ENCODE measurements at regions not wholly inside any gene's neighbourhood (a gene's known extent, or its start where the extent isn't known, plus 50 kb on each side); places are given as distances from the start of the nearest gene placed in this dataset.

DNA sequence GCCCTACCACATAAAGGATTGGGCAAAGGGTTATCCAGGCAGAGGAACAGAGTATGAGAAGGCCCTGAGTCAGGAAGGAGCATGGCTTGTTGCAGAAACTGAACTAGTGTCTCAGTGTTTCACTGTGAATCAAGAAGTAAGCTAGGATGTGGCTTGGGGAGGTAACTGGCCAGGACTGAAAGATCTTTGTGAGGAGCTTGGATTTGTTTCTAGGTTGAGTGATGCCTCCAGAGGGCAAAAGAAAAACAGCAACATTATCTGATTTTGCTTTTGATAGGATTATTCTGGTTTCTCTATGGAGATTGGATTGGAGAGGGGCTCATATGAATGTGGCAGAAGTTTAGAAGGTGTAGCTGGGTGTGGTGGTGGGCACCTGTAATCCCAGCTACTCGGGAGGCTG lies 137.9 kb upstream of the HDAC9 start:
- TF ChIP-seq, protein P1, sequence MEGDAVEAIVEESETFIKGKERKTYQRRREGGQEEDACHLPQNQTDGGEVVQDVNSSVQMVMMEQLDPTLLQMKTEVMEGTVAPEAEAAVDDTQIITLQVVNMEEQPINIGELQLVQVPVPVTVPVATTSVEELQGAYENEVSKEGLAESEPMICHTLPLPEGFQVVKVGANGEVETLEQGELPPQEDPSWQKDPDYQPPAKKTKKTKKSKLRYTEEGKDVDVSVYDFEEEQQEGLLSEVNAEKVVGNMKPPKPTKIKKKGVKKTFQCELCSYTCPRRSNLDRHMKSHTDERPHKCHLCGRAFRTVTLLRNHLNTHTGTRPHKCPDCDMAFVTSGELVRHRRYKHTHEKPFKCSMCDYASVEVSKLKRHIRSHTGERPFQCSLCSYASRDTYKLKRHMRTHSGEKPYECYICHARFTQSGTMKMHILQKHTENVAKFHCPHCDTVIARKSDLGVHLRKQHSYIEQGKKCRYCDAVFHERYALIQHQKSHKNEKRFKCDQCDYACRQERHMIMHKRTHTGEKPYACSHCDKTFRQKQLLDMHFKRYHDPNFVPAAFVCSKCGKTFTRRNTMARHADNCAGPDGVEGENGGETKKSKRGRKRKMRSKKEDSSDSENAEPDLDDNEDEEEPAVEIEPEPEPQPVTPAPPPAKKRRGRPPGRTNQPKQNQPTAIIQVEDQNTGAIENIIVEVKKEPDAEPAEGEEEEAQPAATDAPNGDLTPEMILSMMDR (IDR thresholded peaks at IDR 0.05) = no peak
- TF ChIP-seq POLR2A (IDR thresholded peaks at IDR 0.05) = no peak
- Histone ChIP-seq H3K4me1 (peaks cover 0 to 5% of the 10 kb centered on the region in 2 donors), H3K36me3 (no peaks in the 10 kb centered on the region), H3K4me3 (no peak overlapping the region), H3K27ac (no peak overlapping the region), H3K9me3 (no peaks in the 10 kb centered on the region), H3K27me3 (no peaks in the 10 kb centered on the region)
- no peak for DNase-seq
- intact Hi-C loops (cut with DNase I; ENCODE audit: low total_unique reads) = loop anchor here (10.0 kb wide), 1 partner anchor 307 kb away; no protein-coding TSS in a partner anchor

DNA sequence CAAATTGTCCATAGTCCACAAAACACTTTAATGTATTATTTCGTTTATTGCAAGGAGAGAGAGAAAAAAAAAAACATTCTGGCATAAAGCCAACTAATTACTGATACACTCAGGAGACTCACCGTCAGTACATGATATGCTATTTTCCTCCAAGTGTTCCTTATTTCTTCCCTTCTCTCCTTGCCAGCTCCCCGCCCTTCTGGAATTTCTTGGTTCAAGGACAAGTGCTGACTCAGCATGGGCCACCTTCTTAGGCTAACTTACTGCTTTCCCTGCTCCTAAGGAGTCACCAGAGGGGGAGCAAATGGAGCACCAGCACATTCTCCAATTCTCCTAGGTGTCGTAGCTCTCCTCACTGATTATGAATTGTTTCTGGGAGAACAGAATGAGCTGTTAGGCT lies 133.8 kb upstream of the HDAC9 start:
- Histone ChIP-seq H3K36me3 (no peaks in the 10 kb centered on the region), H3K4me3 (no peak overlapping the region), H3K9me3 (no peaks in the 10 kb centered on the region), H3K27me3 (no peaks in the 10 kb centered on the region), H3K27ac (no peak overlapping the region), H3K4me1 (no peaks in the 10 kb centered on the region)
- TF ChIP-seq, protein P1 (IDR thresholded peaks at IDR 0.05) = no peak
- no peak for TF ChIP-seq POLR2A (IDR thresholded peaks at IDR 0.05)
- no peak for DNase-seq
- intact Hi-C loops (cut with DNase I; ENCODE audit: low total_unique reads) = no loop called here

- Histone ChIP-seq H3K36me3 (no peaks in the 10 kb centered on the region), H3K27ac (no peak overlapping the region), H3K27me3 (no peaks in the 10 kb centered on the region), H3K4me1 (no peaks in the 10 kb centered on the region), H3K9me3 (no peaks in the 10 kb centered on the region), H3K4me3 (no peak overlapping the region)
- no peak for TF ChIP-seq POLR2A (IDR thresholded peaks at IDR 0.05)
- TF ChIP-seq, protein P1 (IDR thresholded peaks at IDR 0.05) = no peak
- intact Hi-C loops (cut with DNase I; ENCODE audit: low total_unique reads) = no loop called here
- no peak for DNase-seq
Measured at GRCh38 chr7:18363751-18364380, 131.7 kb upstream of the HDAC9 start.

- DNase-seq = no peak
- TF ChIP-seq, protein P1 (IDR thresholded peaks at IDR 0.05) = no peak
- no peak overlapping the region for H3K4me3 ChIP-seq
- H3K9me3 ChIP-seq = no peaks in the 10 kb centered on the region
- no peaks in the 10 kb centered on the region for H3K36me3 ChIP-seq
- H3K27me3 ChIP-seq = no peaks in the 10 kb centered on the region
- H3K4me1 ChIP-seq = no peaks in the 10 kb centered on the region
- intact Hi-C loops (cut with DNase I; ENCODE audit: low total_unique reads) = no loop called here
- no peak overlapping the region for H3K27ac ChIP-seq
Measured at GRCh38 chr7:18364396-18364795, 131.2 kb upstream of the HDAC9 start.

- intact Hi-C loops (cut with DNase I; ENCODE audit: low total_unique reads) = no loop called here
- no peak for TF ChIP-seq POLR2A (IDR thresholded peaks at IDR 0.05)
- TF ChIP-seq, protein P1 (IDR thresholded peaks at IDR 0.05) = no peak
- H3K27me3 ChIP-seq = no peaks in the 10 kb centered on the region
- no peaks in the 10 kb centered on the region for H3K4me1 ChIP-seq
- no peaks in the 10 kb centered on the region for H3K9me3 ChIP-seq
- H3K27ac ChIP-seq = no peak overlapping the region
- no peak overlapping the region for H3K4me3 ChIP-seq
- H3K36me3 ChIP-seq = no peaks in the 10 kb centered on the region
- DNase-seq = no peak
Measured at GRCh38 chr7:18366394-18366793, 129.2 kb upstream of the HDAC9 start.
